IMR-90 (cell line): ENCODE measurements at regions not wholly inside any gene's neighbourhood (a gene's known extent, or its start where the extent isn't known, plus 50 kb on each side); places are given as distances from the start of the nearest gene placed in this dataset.

Experiments
- ATAC-seq: fragments of 200-7000 bp; cut with Tn5 transposase; 2 replicates; pipeline ENCODE4 v1.9.1; 2020; ENCODE audit warnings: low read depth, mild to moderate bottlenecking, moderate library complexity
- BruUV-seq: library from RNA; stranded (reverse); fragments of 400-500 nt; replicated peaks from 2 replicates; lab custom pipeline; 2021; lab: Mats Ljungman, UMichigan
- CTCF ChIA-PET: fragments of 300-600 bp; formaldehyde crosslinking; extraction: SDS; loops from one replicate; lab custom pipeline; 2021; ENCODE audit warnings: antibody characterized with exemption; lab: Yijun Ruan, JAX
- POLR2A ChIA-PET: fragments of 300-600 bp; sonication (Branson Sonifier 250); formaldehyde crosslinking; loops from one replicate; lab custom pipeline; 2022; ENCODE audit warnings: antibody characterized with exemption; ENCODE audit not compliant: unreplicated experiment; lab: Charles Lee
- DNase-seq: peaks from one replicate; pipeline ENCODE4 v3.0.0; 2013
- H2AFZ ChIP-seq: replicated peaks from 2 replicates; pipeline ENCODE3; 2013; ENCODE audit warnings: low read length, mild to moderate bottlenecking; ENCODE audit not compliant: poor library complexity
- H2AK5ac ChIP-seq: 2 replicates; pipeline ENCODE4 v1.6.1; 2013; ENCODE audit warnings: low read depth, low read length, inconsistent platforms
- H2AK9ac ChIP-seq: replicated peaks from 2 replicates; pipeline ENCODE3; 2013; ENCODE audit warnings: mild to moderate bottlenecking, low read depth, low read length, moderate library complexity; ENCODE audit not compliant: poor library complexity
- H2BK120ac ChIP-seq: 2 replicates; pipeline ENCODE4 v1.6.1; 2013; ENCODE audit warnings: low read depth, low read length, inconsistent platforms
- H2BK15ac ChIP-seq: 3 replicates; pipeline ENCODE4 v1.6.1; 2013; ENCODE audit warnings: low read depth, low read length, inconsistent platforms
- H2BK20ac ChIP-seq: 2 replicates; pipeline ENCODE4 v1.6.1; 2013; ENCODE audit warnings: low read depth, mild to moderate bottlenecking, inconsistent platforms, low read length, moderate library complexity
- H2BK5ac ChIP-seq: 2 replicates; pipeline ENCODE4 v1.6.1; 2013; ENCODE audit warnings: mild to moderate bottlenecking, low read depth, low read length, inconsistent platforms; ENCODE audit not compliant: poor library complexity, severe bottlenecking
- H3K14ac ChIP-seq: replicated peaks from 2 replicates; pipeline ENCODE4 v1.6.1; 2013; ENCODE audit warnings: low read depth, low read length, inconsistent platforms
- H3K18ac ChIP-seq: 2 replicates; pipeline ENCODE4 v1.6.1; 2013; ENCODE audit warnings: low read depth, low read length, control low read depth
- H3K23ac ChIP-seq: 2 replicates; pipeline ENCODE4 v1.6.1; 2013; ENCODE audit warnings: low read depth, low read length, inconsistent platforms
- H3K27ac ChIP-seq: 2 replicates; pipeline ENCODE4 v1.5.1; 2013; ENCODE audit warnings: mild to moderate bottlenecking, control low read depth, low read length; ENCODE audit not compliant: insufficient read depth
- H3K27me3 ChIP-seq: 2 replicates; pipeline ENCODE4 v1.6.1; 2013; ENCODE audit warnings: low read length; ENCODE audit not compliant: control insufficient read depth, insufficient read depth
- H3K36me3 ChIP-seq: 2 replicates; pipeline ENCODE4 v1.6.1; 2013; ENCODE audit warnings: low read length, mixed read lengths; ENCODE audit not compliant: control insufficient read depth, insufficient read depth
- H3K4ac ChIP-seq: 2 replicates; pipeline ENCODE4 v1.6.1; 2013; ENCODE audit warnings: low read depth, low read length, inconsistent platforms
- H3K4me1 ChIP-seq: 2 replicates; pipeline ENCODE4 v1.6.1; 2013; ENCODE audit warnings: low read length, mixed read lengths; ENCODE audit not compliant: control insufficient read depth, insufficient read depth
- H3K4me2 ChIP-seq: 2 replicates; pipeline ENCODE4 v1.6.1; 2013; ENCODE audit warnings: low read depth, mild to moderate bottlenecking, control low read depth, low read length, moderate library complexity
- H3K4me3 ChIP-seq: 2 replicates; pipeline ENCODE4 v1.5.1; 2013; ENCODE audit warnings: low read depth, mild to moderate bottlenecking, control low read depth, low read length, moderate library complexity; ENCODE audit not compliant: insufficient read depth
- H3K56ac ChIP-seq: 2 replicates; pipeline ENCODE4 v1.6.1; 2013; ENCODE audit warnings: low read length, inconsistent platforms; ENCODE audit not compliant: insufficient read depth; ENCODE audit errors: extremely low read depth
- H3K79me1 ChIP-seq, 2 experiments: 2 replicates each; pipeline ENCODE4 v1.6.1; 2013; ENCODE audit warnings: low read length in 2 of 2, inconsistent platforms in 1 of 2, low read depth in 1 of 2
- H3K9ac ChIP-seq: 2 replicates; pipeline ENCODE4 v1.6.1; 2013; ENCODE audit warnings: low read depth, low read length, control low read depth
- H3K9me1 ChIP-seq: 2 replicates; pipeline ENCODE4 v1.6.1; 2013; ENCODE audit warnings: low read length, inconsistent platforms; ENCODE audit not compliant: insufficient read depth
- H3K9me3 ChIP-seq: 2 replicates; pipeline ENCODE4 v1.6.1; 2013; ENCODE audit warnings: low read length; ENCODE audit not compliant: control insufficient read depth, insufficient read depth
- H4K20me1 ChIP-seq: 2 replicates; pipeline ENCODE4 v1.6.1; 2013; ENCODE audit warnings: low read length, inconsistent platforms; ENCODE audit not compliant: insufficient read depth
- H4K5ac ChIP-seq: 2 replicates; pipeline ENCODE4 v1.6.1; 2013; ENCODE audit warnings: mild to moderate bottlenecking, low read depth, low read length, control low read depth
- H4K8ac ChIP-seq, 2 experiments: 2 replicates each; pipeline ENCODE4 v1.6.1; 2013; ENCODE audit warnings: low read depth in 2 of 2, low read length in 2 of 2, control low read depth in 1 of 2, inconsistent platforms in 1 of 2
- H4K91ac ChIP-seq: 2 replicates; pipeline ENCODE4 v1.6.1; 2013; ENCODE audit warnings: low read depth, low read length, inconsistent platforms; ENCODE audit not compliant: insufficient read depth
- USF2 ChIP-seq: fragments of 150-350 bp; IDR thresholded peaks from 2 replicates; pipeline ENCODE4 v1.6.1; 2017; ENCODE audit warnings: mild to moderate bottlenecking, antibody characterized with exemption, low read length, low read depth
- WGBS, 2 experiments: methylation state at CpG; one replicate each; pipeline versions ENCODE4 v1.1.5 to v1.1.7; 2013; ENCODE audit warnings: missing lambda C conversion rate in 2 of 2; ENCODE audit not compliant: insufficient read length in 1 of 2; ENCODE audit errors: extremely low coverage in 2 of 2; 5-methylcytosine and 5-hydroxymethylcytosine counted together
- dilution Hi-C: fragments of 300-500 bp; cut with HindIII; formaldehyde crosslinking; loops from one replicate; pipeline ENCODE4 v1.14.3; 2018; ENCODE audit warnings: low sequenced_read_pairs; ENCODE audit not compliant: unreplicated experiment
- in situ Hi-C: fragments of 300-500 bp; cut with MboI; formaldehyde crosslinking; loops from 3 replicates; pipeline ENCODE4 v1.14.3; 2019; ENCODE audit warnings: low sequenced_read_pairs, inconsistent platforms, mixed read lengths
- intact Hi-C: fragments of 100-400 bp; cut with micrococcal nuclease; formaldehyde crosslinking; loops from 2 replicates; pipeline ENCODE4 v1.10.0; 2022

- no TSS peak for BruUV-seq
- Histone ChIP-seq H3K36me3 (no peaks in the 10 kb centered on the region), H3K4me1 (no peaks in the 10 kb centered on the region), H2BK15ac (no peak overlapping the region), H2AK9ac (no peak overlapping the region), H2AFZ (no peak overlapping the region), H4K5ac (no peak overlapping the region), H3K27me3 (no peaks in the 10 kb centered on the region), H4K20me1 (no peaks in the 10 kb centered on the region), H3K4me2 (no peak overlapping the region), H2BK5ac (no peak overlapping the region), H3K79me1 (no peaks in the 10 kb centered on the region), H3K4ac (no peak overlapping the region), H3K9ac (no peak overlapping the region), H3K27ac (no peak overlapping the region), H4K91ac (no peak overlapping the region), H2BK120ac (no peak overlapping the region), H2BK20ac (no peak overlapping the region), H3K4me3 (no peak overlapping the region), H3K56ac (no peak overlapping the region), H3K9me3 (peaks cover 6% of the 10 kb centered on the region; the same call in 1 of the 2 replicates), H3K9me1 (no peaks in the 10 kb centered on the region), H2AK5ac (no peak overlapping the region), H4K8ac (no peak overlapping the region), H3K14ac (no peak overlapping the region), H3K23ac (no peak overlapping the region), H3K18ac (no peak overlapping the region)
- in situ Hi-C loops, result no loop called here
- ATAC-seq (no peak), DNase-seq (no peak)
- no CpG with 5 or more reads among the region's 10 CpGs for WGBS, 2 experiments
- dilution Hi-C loops, result no loop called here
- POLR2A ChIA-PET, result no interaction called here
- CTCF ChIA-PET, result no interaction called here
- intact Hi-C loops, result no loop called here
- no peak for TF ChIP-seq USF2
Observed at GRCh38 chr14:46384611-46385010, 267.0 kb downstream of the RPL10L start.
